Mesendoderm (in vitro differentiated cells): ENCODE measurements at regions not wholly inside any gene's neighbourhood (a gene's known extent, or its start where the extent isn't known, plus 50 kb on each side); places are given as distances from the start of the nearest gene placed in this dataset.

Experiments
- DNase-seq: peaks from one replicate; pipeline ENCODE4 v3.0.0; 2013
- H2AK5ac ChIP-seq: 2 replicates; pipeline ENCODE4 v1.6.1; 2013; ENCODE audit warnings: low read length, inconsistent platforms
- H2BK120ac ChIP-seq: 2 replicates; pipeline ENCODE4 v1.6.1; 2013; ENCODE audit warnings: low read depth, mild to moderate bottlenecking, low read length, moderate library complexity, mixed read lengths
- H2BK15ac ChIP-seq: replicated peaks from 2 replicates; pipeline ENCODE4 v1.6.1; 2013; ENCODE audit warnings: low read depth, mild to moderate bottlenecking, moderate library complexity
- H2BK5ac ChIP-seq: 2 replicates; pipeline ENCODE4 v1.6.1; 2013; ENCODE audit warnings: low read length, inconsistent platforms
- H3K18ac ChIP-seq: 2 replicates; pipeline ENCODE4 v1.6.1; 2013; ENCODE audit warnings: mild to moderate bottlenecking, low read length, mixed read lengths
- H3K23ac ChIP-seq: one replicate; pipeline ENCODE4 v1.6.1; 2013; ENCODE audit warnings: low read length
- H3K27ac ChIP-seq: 2 replicates; pipeline ENCODE4 v1.5.1; 2013; ENCODE audit warnings: low read depth, mild to moderate bottlenecking, inconsistent platforms, low read length, moderate library complexity
- H3K27me3 ChIP-seq: 2 replicates; pipeline ENCODE4 v1.6.1; 2013; ENCODE audit warnings: low read length, control low read depth, mild to moderate bottlenecking, inconsistent platforms; ENCODE audit not compliant: insufficient read depth, poor library complexity
- H3K36me3 ChIP-seq: 2 replicates; pipeline ENCODE4 v1.6.1; 2013; ENCODE audit warnings: low read length, inconsistent platforms; ENCODE audit not compliant: control insufficient read depth, insufficient read depth
- H3K4ac ChIP-seq: one replicate; pipeline ENCODE4 v1.6.1; 2013; ENCODE audit warnings: low read depth, mild to moderate bottlenecking, low read length, moderate library complexity
- H3K4me1 ChIP-seq: 2 replicates; pipeline ENCODE4 v1.6.1; 2013; ENCODE audit warnings: low read depth, low read length, inconsistent platforms; ENCODE audit not compliant: control insufficient read depth
- H3K4me2 ChIP-seq: 2 replicates; pipeline ENCODE4 v1.6.1; 2013; ENCODE audit warnings: low read length
- H3K4me3 ChIP-seq: 2 replicates; pipeline ENCODE4 v1.5.1; 2013; ENCODE audit warnings: mild to moderate bottlenecking, low read length
- H3K56ac ChIP-seq: one replicate; pipeline ENCODE4 v1.6.1; 2013; ENCODE audit warnings: low read length
- H3K79me1 ChIP-seq: 2 replicates; pipeline ENCODE4 v1.6.1; 2013; ENCODE audit warnings: low read length, inconsistent platforms
- H3K79me2 ChIP-seq: 2 replicates; pipeline ENCODE4 v1.6.1; 2013; ENCODE audit warnings: mild to moderate bottlenecking, low read length; ENCODE audit not compliant: control insufficient read depth, insufficient read depth
- H3K9ac ChIP-seq: 2 replicates; pipeline ENCODE4 v1.6.1; 2013; ENCODE audit warnings: low read length, inconsistent platforms
- H4K5ac ChIP-seq: one replicate; pipeline ENCODE4 v1.6.1; 2013; ENCODE audit warnings: low read length
- H4K8ac ChIP-seq: one replicate; pipeline ENCODE4 v1.6.1; 2013; ENCODE audit warnings: low read depth, mild to moderate bottlenecking, control low read depth, low read length, moderate library complexity
- WGBS: extraction: QIAGEN DNeasy Blood & Tissue Kit; methylation state at CpG from one replicate; pipeline ENCODE4 v1.1.7; 2013; ENCODE audit warnings: low lambda C conversion rate, missing lambda C conversion rate; ENCODE audit not compliant: insufficient coverage; ENCODE audit errors: extremely low coverage; 5-methylcytosine and 5-hydroxymethylcytosine counted together

- no peak overlapping the region for H4K8ac ChIP-seq
- H4K5ac ChIP-seq, result no peak overlapping the region
- H2BK5ac ChIP-seq, result no peak overlapping the region
- H2BK120ac ChIP-seq, result no peak overlapping the region
- no peak overlapping the region for H3K23ac ChIP-seq
- H3K27ac ChIP-seq, result no peak overlapping the region
- no peak overlapping the region for H2BK15ac ChIP-seq
- H3K27me3 ChIP-seq, result no peaks in the 10 kb centered on the region
- no peak overlapping the region for H3K18ac ChIP-seq
- WGBS, result no CpG with 5 or more reads among the region's 5 CpGs
- no peaks in the 10 kb centered on the region for H3K4me1 ChIP-seq
- H3K36me3 ChIP-seq, result no peaks in the 10 kb centered on the region
- no peak overlapping the region for H3K9ac ChIP-seq
- no peak overlapping the region for H2AK5ac ChIP-seq
- no peak overlapping the region for H3K56ac ChIP-seq
- H3K79me2 ChIP-seq, result no peaks in the 10 kb centered on the region
- no peak overlapping the region for H3K4me3 ChIP-seq
- no peak for DNase-seq
- H3K4ac ChIP-seq, result no peak overlapping the region
- H3K4me2 ChIP-seq, result no peak overlapping the region
- no peaks in the 10 kb centered on the region for H3K79me1 ChIP-seq
Observed at GRCh38 chr9:30661925-30662324, 1722.5 kb upstream of the ACO1 start.

DNA sequence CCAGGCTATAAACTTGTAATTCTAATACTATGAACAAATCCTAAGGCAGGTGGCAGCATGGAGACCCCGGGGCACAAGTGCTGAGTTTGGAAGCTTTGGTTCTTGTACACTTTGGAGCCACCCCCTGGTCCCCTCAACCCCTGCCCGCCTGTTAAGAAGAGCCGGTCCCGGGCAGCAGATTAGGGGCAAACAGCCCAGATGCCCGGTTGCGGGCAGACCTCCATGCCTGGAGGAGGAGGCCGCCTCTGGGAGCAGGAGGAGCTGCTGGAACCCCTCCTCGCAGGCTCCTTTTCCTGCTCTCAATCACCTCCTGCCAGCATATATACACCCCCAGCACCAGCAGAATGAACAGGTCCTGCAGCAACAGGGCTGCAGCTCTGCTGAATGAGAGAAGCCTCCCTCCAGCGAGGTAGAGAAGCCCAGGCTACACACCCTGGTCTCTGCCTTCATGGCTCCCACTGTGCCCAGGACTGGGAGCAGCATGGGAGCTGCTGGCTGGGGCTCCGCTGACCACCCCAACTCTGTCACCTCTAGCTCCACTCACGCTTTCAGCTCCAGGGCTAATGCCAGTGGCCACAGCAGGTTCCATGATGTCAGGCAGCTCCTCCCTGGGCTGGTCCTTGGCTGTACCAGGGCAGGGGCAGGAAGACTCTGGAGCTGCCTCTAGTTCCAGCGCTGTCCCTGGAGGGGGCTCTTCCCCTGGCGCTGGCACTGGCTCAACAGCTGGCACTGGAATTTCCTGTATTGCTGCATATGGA lies 1713.5 kb upstream of the ACO1 start:
- Histone ChIP-seq H2BK120ac (no peak overlapping the region), H3K36me3 (no peaks in the 10 kb centered on the region), H4K5ac (no peak overlapping the region), H3K79me2 (no peaks in the 10 kb centered on the region), H3K4me1 (no peaks in the 10 kb centered on the region), H3K56ac (no peak overlapping the region), H2BK15ac (no peak overlapping the region), H3K9ac (no peak overlapping the region), H3K4me3 (no peak overlapping the region), H3K27me3 (no peaks in the 10 kb centered on the region), H4K8ac (no peak overlapping the region), H3K4me2 (no peak overlapping the region), H3K23ac (no peak overlapping the region), H2BK5ac (no peak overlapping the region), H3K4ac (no peak overlapping the region), H2AK5ac (no peak overlapping the region), H3K18ac (no peak overlapping the region), H3K79me1 (no peaks in the 10 kb centered on the region), H3K27ac (no peak overlapping the region)
- no peak for DNase-seq
- no CpG with 5 or more reads among the region's 13 CpGs for WGBS

DNA sequence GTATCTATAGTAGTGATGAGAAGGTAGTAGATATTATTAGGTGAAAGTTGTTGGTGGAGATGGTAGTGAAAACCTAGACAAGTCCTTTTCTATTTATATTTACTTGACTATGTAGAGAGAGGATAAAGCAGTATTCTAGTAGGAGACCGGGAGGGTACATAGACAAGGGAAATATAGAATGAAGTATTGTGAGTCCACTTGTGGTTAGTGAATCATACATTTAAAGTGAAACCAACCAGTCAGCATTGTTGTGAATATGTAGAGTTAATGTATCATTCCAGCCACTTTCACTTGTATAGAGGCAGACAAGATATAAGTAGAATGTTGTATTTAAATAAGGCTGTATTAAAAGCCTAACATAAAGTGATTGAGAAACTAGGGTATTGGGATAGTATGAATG lies 1711.3 kb upstream of the ACO1 start:
- Histone ChIP-seq H2AK5ac (no peak overlapping the region), H3K27ac (no peak overlapping the region), H2BK120ac (no peak overlapping the region), H3K79me2 (no peaks in the 10 kb centered on the region), H3K4ac (no peak overlapping the region), H3K4me3 (no peak overlapping the region), H4K8ac (no peak overlapping the region), H3K18ac (no peak overlapping the region), H3K36me3 (no peaks in the 10 kb centered on the region), H4K5ac (no peak overlapping the region), H2BK5ac (no peak overlapping the region), H3K56ac (no peak overlapping the region), H3K4me1 (no peaks in the 10 kb centered on the region), H2BK15ac (no peak overlapping the region), H3K23ac (no peak overlapping the region), H3K9ac (no peak overlapping the region), H3K27me3 (no peaks in the 10 kb centered on the region), H3K79me1 (no peaks in the 10 kb centered on the region), H3K4me2 (no peak overlapping the region)
- no CpG with 5 or more reads among the region's 1 CpG for WGBS
- no peak for DNase-seq

- H2BK15ac ChIP-seq, result no peak overlapping the region
- no peaks in the 10 kb centered on the region for H3K36me3 ChIP-seq
- no peak overlapping the region for H3K18ac ChIP-seq
- no peak overlapping the region for H2AK5ac ChIP-seq
- no peak overlapping the region for H2BK120ac ChIP-seq
- no peaks in the 10 kb centered on the region for H3K79me2 ChIP-seq
- no peak for DNase-seq
- no peaks in the 10 kb centered on the region for H3K79me1 ChIP-seq
- H3K23ac ChIP-seq, result no peak overlapping the region
- no peak overlapping the region for H3K4me3 ChIP-seq
- no peak overlapping the region for H3K4ac ChIP-seq
- H3K4me2 ChIP-seq, result no peak overlapping the region
- H4K5ac ChIP-seq, result no peak overlapping the region
- no peak overlapping the region for H2BK5ac ChIP-seq
- no peaks in the 10 kb centered on the region for H3K4me1 ChIP-seq
- H4K8ac ChIP-seq, result no peak overlapping the region
- H3K27ac ChIP-seq, result no peak overlapping the region
- no peak overlapping the region for H3K56ac ChIP-seq
- WGBS, result no CpG with 5 or more reads among the region's 1 CpG
- H3K27me3 ChIP-seq, result no peaks in the 10 kb centered on the region
- H3K9ac ChIP-seq, result no peak overlapping the region
Observed at GRCh38 chr9:30676651-30677050, 1707.8 kb upstream of the ACO1 start.

GRCh38 chr9:30677221-30677620 lies 1707.2 kb upstream of the ACO1 start:
- Histone ChIP-seq H3K4me2 (no peak overlapping the region), H2BK5ac (no peak overlapping the region), H3K56ac (no peak overlapping the region), H4K8ac (no peak overlapping the region), H3K79me1 (no peaks in the 10 kb centered on the region), H3K27ac (no peak overlapping the region), H3K4me1 (no peaks in the 10 kb centered on the region), H3K36me3 (no peaks in the 10 kb centered on the region), H3K4me3 (no peak overlapping the region), H3K18ac (no peak overlapping the region), H2AK5ac (no peak overlapping the region), H3K9ac (no peak overlapping the region), H3K23ac (no peak overlapping the region), H3K79me2 (no peaks in the 10 kb centered on the region), H3K4ac (no peak overlapping the region), H2BK120ac (no peak overlapping the region), H4K5ac (no peak overlapping the region), H3K27me3 (no peaks in the 10 kb centered on the region), H2BK15ac (no peak overlapping the region)
- WGBS, result no CpG with 5 or more reads among the region's 1 CpG
- no peak for DNase-seq

- Histone ChIP-seq H3K36me3 (no peaks in the 10 kb centered on the region), H3K4me1 (no peaks in the 10 kb centered on the region), H2BK120ac (no peak overlapping the region), H3K56ac (no peak overlapping the region), H3K4me3 (no peak overlapping the region), H3K79me1 (no peaks in the 10 kb centered on the region), H3K18ac (no peak overlapping the region), H4K8ac (no peak overlapping the region), H2BK5ac (no peak overlapping the region), H3K4ac (no peak overlapping the region), H3K23ac (no peak overlapping the region), H3K9ac (no peak overlapping the region), H3K27ac (no peak overlapping the region), H3K4me2 (no peak overlapping the region), H2AK5ac (no peak overlapping the region), H2BK15ac (no peak overlapping the region), H4K5ac (no peak overlapping the region), H3K27me3 (no peaks in the 10 kb centered on the region), H3K79me2 (no peaks in the 10 kb centered on the region)
- no CpG with 5 or more reads among the region's 14 CpGs for WGBS
- no peak for DNase-seq
Observed at GRCh38 chr9:30688801-30689200, 1695.6 kb upstream of the ACO1 start.
